A204.1 (cell line): ENCODE measurements at regions not wholly inside any gene's neighbourhood (a gene's known extent, or its start where the extent isn't known, plus 50 kb on each side); places are given as distances from the start of the nearest gene placed in this dataset.
"Not testable (repeated sequence)": the region's sequence is repeated elsewhere in the genome, so short reads cannot be mapped to it uniquely, and the experiment has no call there.

Experiments
- FAIRE-seq: peaks from 2 replicates; lab custom pipeline; 2012; peaks lifted over from hg19 to GRCh38; lab: Jason Lieb, UNC

GRCh38 chr15:79673416-79674123 is 223.2 kb downstream of the MTHFS start:
- no peak for FAIRE-seq

GRCh38 chr15:79674124-79674465 is 222.7 kb downstream of the MTHFS start:
- FAIRE-seq = no peak

GRCh38 chr15:79675982-79676381 is 220.8 kb downstream of the MTHFS start:
- no peak for FAIRE-seq

GRCh38 chr15:79676621-79677020 is 220.2 kb downstream of the MTHFS start:
- no peak for FAIRE-seq

- no peak for FAIRE-seq
Observed at GRCh38 chr15:79677241-79677640, 219.6 kb downstream of the MTHFS start.

GRCh38 chr15:79678032-79678701 is 218.6 kb downstream of the MTHFS start:
- no peak for FAIRE-seq

- no peak for FAIRE-seq
Observed at GRCh38 chr15:79680720-79681119, 216.1 kb downstream of the MTHFS start.

GRCh38 chr15:79682285-79682684 is 214.5 kb downstream of the MTHFS start:
- FAIRE-seq = no peak

- no peak for FAIRE-seq
Observed at GRCh38 chr15:79682851-79683288, 213.9 kb downstream of the MTHFS start.

GRCh38 chr15:79689030-79689429 is 207.8 kb downstream of the MTHFS start:
- FAIRE-seq = no peak

GRCh38 chr15:79700951-79701480 is 195.8 kb downstream of the MTHFS start:
- FAIRE-seq = no peak

- no peak for FAIRE-seq
Observed at GRCh38 chr15:79702621-79703020, 194.2 kb downstream of the MTHFS start.

GRCh38 chr15:79721256-79721655 is 175.6 kb downstream of the MTHFS start:
- no peak for FAIRE-seq

- no peak for FAIRE-seq
Observed at GRCh38 chr15:79724312-79724711, 172.5 kb downstream of the MTHFS start.

GRCh38 chr15:79724804-79725203 is 172.0 kb downstream of the MTHFS start:
- no peak for FAIRE-seq

GRCh38 chr15:79728867-79729266 is 167.9 kb downstream of the MTHFS start:
- no peak for FAIRE-seq

- no peak for FAIRE-seq
Observed at GRCh38 chr15:79736435-79737000, 160.3 kb downstream of the MTHFS start.

- FAIRE-seq = no peak
Observed at GRCh38 chr15:79738143-79738542, 158.7 kb downstream of the MTHFS start.

GRCh38 chr15:79740561-79740960 is 156.3 kb downstream of the MTHFS start:
- FAIRE-seq = no peak

GRCh38 chr15:79743032-79743431 is 153.8 kb downstream of the MTHFS start:
- no peak for FAIRE-seq

GRCh38 chr15:79744485-79744884 is 152.3 kb downstream of the MTHFS start:
- FAIRE-seq = not testable (repeated sequence)

GRCh38 chr15:79756365-79756764 is 140.4 kb downstream of the MTHFS start:
- no peak for FAIRE-seq

GRCh38 chr15:79765081-79765480 is 131.7 kb downstream of the MTHFS start:
- FAIRE-seq = no peak
